ENCODE measurements at regions not wholly inside any gene's neighbourhood (a gene's known extent, or its start where the extent isn't known, plus 50 kb on each side); places are given as distances from the start of the nearest gene placed in this dataset.

- Histone ChIP-seq H3K4me3 (no peak overlapping the region), H3K4me2 (ENCODE audit: control insufficient read depth, insufficient read depth) (no peak overlapping the region), H3K27ac (ENCODE audit: control insufficient read depth, insufficient read depth) (no peak overlapping the region), H3K4me1 (ENCODE audit: control insufficient read depth, insufficient read depth, low read length) (no peaks in the 10 kb centered on the region), H3K79me2 (ENCODE audit: control insufficient read depth, insufficient read depth, low read length) (no peaks in the 10 kb centered on the region), H3K9ac (ENCODE audit: control insufficient read depth, insufficient read depth, low read length) (no peak overlapping the region), H2AFZ (ENCODE audit: control insufficient read depth, low read depth, low read length) (no peak overlapping the region), H3K27me3 (replicated peaks in 1 of 2; ENCODE audit: control insufficient read depth in 2 of 2, insufficient read depth in 2 of 2, low read length in 1 of 2) (no peaks in the 10 kb centered on the region), H3K9me3 (replicated peaks; ENCODE audit: control insufficient read depth, insufficient read depth, low read length) (no peaks in the 10 kb centered on the region), H3K36me3 (ENCODE audit: control insufficient read depth in 2 of 2, insufficient read depth in 2 of 2, low read length in 1 of 2) (no peaks in the 10 kb centered on the region), H4K20me1 (ENCODE audit: control insufficient read depth, insufficient read depth) (no peaks in the 10 kb centered on the region)
- no peak for FAIRE-seq
- TF ChIP-seq CBX5 (IDR thresholded peaks at IDR 0.05; ENCODE audit: low read depth) (no peak), NBN (IDR thresholded peaks at IDR 0.05) (no peak), POU2F2 (IDR thresholded peaks at IDR 0.05; ENCODE audit: borderline replicate concordance, low read depth, low read length) (no peak), IKZF2 (IDR thresholded peaks at IDR 0.05) (no peak), IKZF1 (conservative IDR thresholded peaks at IDR 0.05) (no peak)
- ChIA-PET POLR2A (no interaction called here), RAD21 (ENCODE audit: unreplicated experiment) (no interaction called here), CTCF (no interaction called here), SMC1A (ENCODE audit: uncharacterized antibody, unreplicated experiment) (no interaction called here)
- 0% methylated on average over 1 of the region's 1 CpG for whole genome bisulfite sequencing (ENCODE audit: insufficient coverage, insufficient replicate concordance, low lambda C conversion rate, missing lambda C conversion rate)
- in situ Hi-C loops (cut with MboI) = no loop called here
- intact Hi-C loops (cut with micrococcal nuclease; ENCODE audit: unreplicated experiment) = no loop called here
- BruUV-seq (replicated peaks) = no TSS peak
- ATAC-seq = no peak
- DNase-seq (ENCODE audit: low read depth, low spot score) = no peak
Measured at GRCh38 chr5:117692606-117693005, 1118.0 kb upstream of the SEMA6A start.

DNA sequence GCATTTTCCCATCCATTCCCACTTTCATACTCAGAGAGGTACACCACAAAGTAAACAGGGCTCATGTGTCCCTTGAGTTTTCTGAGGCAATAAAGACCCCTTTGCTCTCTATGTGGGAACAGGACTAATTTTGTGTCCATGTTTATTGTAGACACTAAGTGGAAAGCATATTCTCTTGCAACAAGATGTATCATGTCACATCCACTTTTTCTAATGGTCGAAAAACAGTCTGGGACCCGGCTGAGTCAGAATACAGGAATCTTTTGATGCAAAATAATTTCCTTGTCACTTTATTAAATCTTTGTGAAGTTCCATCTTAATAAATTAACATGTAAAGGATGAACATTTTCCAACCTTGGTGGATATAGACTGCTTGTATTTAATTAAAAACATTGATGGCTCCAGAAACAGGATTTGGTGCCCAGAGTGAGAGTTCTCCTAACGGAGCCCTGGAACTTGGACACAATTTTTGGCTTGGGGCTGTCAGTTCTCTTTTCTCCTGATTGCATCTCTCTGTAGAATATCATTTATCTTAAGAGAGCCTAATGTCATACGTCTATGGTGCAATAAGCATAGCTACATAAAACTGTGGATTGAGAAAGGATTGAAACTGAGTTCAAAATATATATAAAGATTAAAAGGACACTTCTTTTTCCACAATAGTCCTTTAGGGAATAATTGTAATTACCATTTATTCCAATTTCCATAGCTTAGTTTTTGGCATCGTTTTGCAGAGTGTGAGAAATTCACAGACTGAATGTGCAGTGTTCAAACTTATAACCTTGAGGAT lies 1116.7 kb upstream of the SEMA6A start:
- no TSS peak for BruUV-seq (replicated peaks)
- SMC1A ChIA-PET (ENCODE audit: uncharacterized antibody, unreplicated experiment) = no interaction called here
- intact Hi-C loops (cut with micrococcal nuclease; ENCODE audit: unreplicated experiment) = no loop called here
- in situ Hi-C loops (cut with MboI) = no loop called here
- Histone ChIP-seq H3K9me3 (replicated peaks; ENCODE audit: control insufficient read depth, insufficient read depth, low read length) (no peaks in the 10 kb centered on the region), H3K27me3 (replicated peaks in 1 of 2; ENCODE audit: control insufficient read depth in 2 of 2, insufficient read depth in 2 of 2, low read length in 1 of 2) (no peaks in the 10 kb centered on the region), H3K36me3 (ENCODE audit: control insufficient read depth in 2 of 2, insufficient read depth in 2 of 2, low read length in 1 of 2) (no peaks in the 10 kb centered on the region), H3K4me3 (no peak overlapping the region), H2AFZ (ENCODE audit: control insufficient read depth, low read depth, low read length) (no peak overlapping the region), H3K9ac (ENCODE audit: control insufficient read depth, insufficient read depth, low read length) (no peak overlapping the region), H4K20me1 (ENCODE audit: control insufficient read depth, insufficient read depth) (no peaks in the 10 kb centered on the region), H3K27ac (ENCODE audit: control insufficient read depth, insufficient read depth) (no peak overlapping the region), H3K79me2 (ENCODE audit: control insufficient read depth, insufficient read depth, low read length) (no peaks in the 10 kb centered on the region), H3K4me2 (ENCODE audit: control insufficient read depth, insufficient read depth) (no peak overlapping the region), H3K4me1 (ENCODE audit: control insufficient read depth, insufficient read depth, low read length) (no peaks in the 10 kb centered on the region)
- no peak for ATAC-seq
- CTCF ChIA-PET = no interaction called here
- FAIRE-seq = no peak
- TF ChIP-seq SMARCA5 (IDR thresholded peaks at IDR 0.05) (no peak), MEF2A (IDR thresholded peaks at IDR 0.05; ENCODE audit: insufficient read depth, low read depth, low read length) (no peak), DPF2 (IDR thresholded peaks at IDR 0.05) (no peak), CHD4 (IDR thresholded peaks at IDR 0.05) (no peak), USF1 (IDR thresholded peaks at IDR 0.05; ENCODE audit: borderline replicate concordance, extremely low read length, insufficient read depth, low read depth, low read length) (no peak), TCF12 (IDR thresholded peaks at IDR 0.05; ENCODE audit: low read depth, low read length) (no peak), NRF1 (conservative IDR thresholded peaks at IDR 0.05; ENCODE audit: low read depth, low read length) (no peak), ASH2L (IDR thresholded peaks at IDR 0.05; ENCODE audit: borderline replicate concordance, low read depth) (no peak), RAD21 (IDR thresholded peaks at IDR 0.05; ENCODE audit: insufficient read depth, low read depth, low read length) (no peak), SMC3 (IDR thresholded peaks at IDR 0.05; ENCODE audit: borderline replicate concordance, low read length) (no peak), USF2 (IDR thresholded peaks at IDR 0.05; ENCODE audit: borderline replicate concordance, low read depth, low read length) (no peak), BACH1 (IDR thresholded peaks at IDR 0.05; ENCODE audit: borderline replicate concordance) (no peak)
- WGBS (ENCODE audit: insufficient coverage, insufficient replicate concordance, low lambda C conversion rate, missing lambda C conversion rate) = 19% methylated on average over 5 of the region's 5 CpGs
- DNase-seq (ENCODE audit: low read depth, low spot score) = no peak
- RAD21 ChIA-PET (ENCODE audit: unreplicated experiment) = no interaction called here
- POLR2A ChIA-PET = no interaction called here

Measured in GM12878 (cell line).